ENCODE measurements at regions not wholly inside any gene's neighbourhood (a gene's known extent, or its start where the extent isn't known, plus 50 kb on each side); places are given as distances from the start of the nearest gene placed in this dataset.

DNA sequence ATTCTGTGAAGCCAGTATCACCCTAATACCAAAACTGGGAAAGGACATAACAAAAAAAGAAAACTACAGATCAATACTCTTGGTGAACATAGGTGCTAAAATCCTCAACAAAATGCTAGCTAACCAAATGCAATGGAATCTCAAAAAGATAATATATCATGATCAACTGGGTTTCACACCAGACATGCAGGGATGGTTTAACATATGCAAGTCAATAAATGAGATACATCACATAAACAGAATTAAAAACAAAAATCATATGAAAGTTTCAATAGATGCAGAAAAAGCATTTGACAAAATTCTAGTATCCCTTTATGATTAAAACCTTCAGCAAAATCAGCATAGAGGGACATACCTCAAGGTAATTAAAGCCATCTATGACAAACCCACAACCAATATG is 198.2 kb upstream of the NDUFV2 start:
- TF ChIP-seq, protein P1, sequence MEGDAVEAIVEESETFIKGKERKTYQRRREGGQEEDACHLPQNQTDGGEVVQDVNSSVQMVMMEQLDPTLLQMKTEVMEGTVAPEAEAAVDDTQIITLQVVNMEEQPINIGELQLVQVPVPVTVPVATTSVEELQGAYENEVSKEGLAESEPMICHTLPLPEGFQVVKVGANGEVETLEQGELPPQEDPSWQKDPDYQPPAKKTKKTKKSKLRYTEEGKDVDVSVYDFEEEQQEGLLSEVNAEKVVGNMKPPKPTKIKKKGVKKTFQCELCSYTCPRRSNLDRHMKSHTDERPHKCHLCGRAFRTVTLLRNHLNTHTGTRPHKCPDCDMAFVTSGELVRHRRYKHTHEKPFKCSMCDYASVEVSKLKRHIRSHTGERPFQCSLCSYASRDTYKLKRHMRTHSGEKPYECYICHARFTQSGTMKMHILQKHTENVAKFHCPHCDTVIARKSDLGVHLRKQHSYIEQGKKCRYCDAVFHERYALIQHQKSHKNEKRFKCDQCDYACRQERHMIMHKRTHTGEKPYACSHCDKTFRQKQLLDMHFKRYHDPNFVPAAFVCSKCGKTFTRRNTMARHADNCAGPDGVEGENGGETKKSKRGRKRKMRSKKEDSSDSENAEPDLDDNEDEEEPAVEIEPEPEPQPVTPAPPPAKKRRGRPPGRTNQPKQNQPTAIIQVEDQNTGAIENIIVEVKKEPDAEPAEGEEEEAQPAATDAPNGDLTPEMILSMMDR (IDR thresholded peaks at IDR 0.05): no peak
- TF ChIP-seq POLR2A (IDR thresholded peaks at IDR 0.05): no peak

Measured in testis (tissue), 2 donors.